Thyroid gland (tissue), 4 donors: ENCODE measurements at regions not wholly inside any gene's neighbourhood (a gene's known extent, or its start where the extent isn't known, plus 50 kb on each side); places are given as distances from the start of the nearest gene placed in this dataset.

Experiments
- DNase-seq, 2 donors: peaks; one replicate each; pipeline ENCODE4 v3.0.0-alpha.2; 2019
- H3K27ac ChIP-seq, 3 donors: fragments of 200-600 bp; sonication (generic); 1 replicate in 2 of 3; 2 replicates in 1 of 3; pipeline ENCODE4 v1.5.1; 2016 to 2019; ENCODE audit warnings: mild to moderate bottlenecking in 1 of 3, moderate library complexity in 1 of 3
- H3K27me3 ChIP-seq: fragments of 200-600 bp; sonication (generic); one replicate; pipeline ENCODE4 v1.5.1; 2019
- H3K36me3 ChIP-seq, 2 donors: fragments of 200-600 bp; sonication (generic); one replicate each; pipeline ENCODE4 v1.5.1; 2016 to 2019
- H3K4me1 ChIP-seq, 2 donors: fragments of 200-600 bp; sonication (generic); one replicate each; pipeline ENCODE4 v1.5.1; 2017 to 2019
- H3K4me3 ChIP-seq, 3 donors: fragments of 200-600 bp; sonication (generic); replicated peaks in 1 of 3; 1 replicate in 2 of 3; 2 replicates in 1 of 3; pipeline ENCODE4 v1.5.1; 2016; ENCODE audit warnings: mild to moderate bottlenecking in 1 of 3
- H3K9me3 ChIP-seq: fragments of 200-600 bp; sonication (generic); one replicate; pipeline ENCODE4 v1.5.1; 2017
- CTCF ChIP-seq, 6 experiments: fragments of 200-600 bp in 3 of 6; fragments of 450-650 bp in 3 of 6; sonication (generic) in 3 of 6; IDR thresholded peaks; one replicate each; pipeline ENCODE4 v1.5.1; 2016 to 2019; ENCODE audit warnings: antibody characterized with exemption in 6 of 6, mild to moderate bottlenecking in 2 of 6, inconsistent platforms in 1 of 6, moderate library complexity in 1 of 6
- POLR2A ChIP-seq, 2 donors: fragments of 450-650 bp; IDR thresholded peaks; one replicate each; pipeline ENCODE4 v1.6.1; 2017; ENCODE audit warnings: antibody characterized with exemption in 2 of 2, mild to moderate bottlenecking in 2 of 2, moderate library complexity in 1 of 2
- WGBS, 2 donors: methylation state at CpG; one replicate each; pipeline ENCODE4 v1.1.5; 2017; 5-methylcytosine and 5-hydroxymethylcytosine counted together
- intact Hi-C: fragments of 100-400 bp; cut with DNase I; formaldehyde crosslinking; loops from one replicate; pipeline ENCODE4 v1.15.1; 2023

GRCh38 chr2:155161314-155161713, 462.8 kb downstream of the KCNJ3 start:
- no peak overlapping the region for H3K27ac ChIP-seq
- intact Hi-C loops = no loop called here
- TF ChIP-seq POLR2A (IDR thresholded peaks at IDR 0.05) = no peak
- TF ChIP-seq CTCF (IDR thresholded peaks at IDR 0.05) = no peak
- no peaks in the 10 kb centered on the region for H3K27me3 ChIP-seq
- no peaks in the 10 kb centered on the region for H3K4me1 ChIP-seq
- H3K36me3 ChIP-seq = no peaks in the 10 kb centered on the region
- no peaks in the 10 kb centered on the region for H3K9me3 ChIP-seq
- DNase-seq = no peak
- no peak overlapping the region for H3K4me3 ChIP-seq

GRCh38 chr2:155157711-155158110, 459.2 kb downstream of the KCNJ3 start:
- intact Hi-C loops = no loop called here

GRCh38 chr2:155157065-155157464, 458.6 kb downstream of the KCNJ3 start:
- no peaks in the 10 kb centered on the region for H3K27me3 ChIP-seq
- H3K4me3 ChIP-seq = no peak overlapping the region
- intact Hi-C loops = no loop called here
- DNase-seq = no peak
- no peaks in the 10 kb centered on the region for H3K9me3 ChIP-seq
- TF ChIP-seq POLR2A (IDR thresholded peaks at IDR 0.05) = no peak
- TF ChIP-seq CTCF (IDR thresholded peaks at IDR 0.05) = no peak
- no peaks in the 10 kb centered on the region for H3K4me1 ChIP-seq
- WGBS, 2 donors = 83 to 84% methylated on average over 3 of the region's 3 CpGs
- H3K27ac ChIP-seq = no peak overlapping the region
- no peaks in the 10 kb centered on the region for H3K36me3 ChIP-seq

More at GRCh38 chr2:155157711-155158110, 459.2 kb downstream of the KCNJ3 start:
- Histone ChIP-seq H3K9me3 (no peaks in the 10 kb centered on the region), H3K27ac (no peak overlapping the region), H3K27me3 (no peaks in the 10 kb centered on the region), H3K36me3 (no peaks in the 10 kb centered on the region), H3K4me3 (no peak overlapping the region), H3K4me1 (no peaks in the 10 kb centered on the region)
- TF ChIP-seq CTCF (IDR thresholded peaks at IDR 0.05) = no peak
- TF ChIP-seq POLR2A (IDR thresholded peaks at IDR 0.05) = no peak
- WGBS, 2 donors = 73 to 79% methylated on average over 2 of the region's 2 CpGs
- no peak for DNase-seq

- intact Hi-C loops = no loop called here
- H3K9me3 ChIP-seq = no peaks in the 10 kb centered on the region
- H3K4me3 ChIP-seq = no peak overlapping the region
- WGBS, 2 donors = 87 to 88% methylated on average over 2 of the region's 2 CpGs
- TF ChIP-seq CTCF (IDR thresholded peaks at IDR 0.05) = no peak
- TF ChIP-seq POLR2A (IDR thresholded peaks at IDR 0.05) = no peak
- H3K36me3 ChIP-seq = no peaks in the 10 kb centered on the region
- no peak for DNase-seq
- H3K27ac ChIP-seq = no peak overlapping the region
- no peaks in the 10 kb centered on the region for H3K4me1 ChIP-seq
- H3K27me3 ChIP-seq = no peaks in the 10 kb centered on the region
These were observed 453.4 kb downstream of the KCNJ3 start for GRCh38 chr2:155151945-155152344.

- H3K27ac ChIP-seq = no peak overlapping the region
- no peaks in the 10 kb centered on the region for H3K4me1 ChIP-seq
- H3K36me3 ChIP-seq = no peaks in the 10 kb centered on the region
- H3K27me3 ChIP-seq = no peaks in the 10 kb centered on the region
- H3K4me3 ChIP-seq = no peak overlapping the region
- no peaks in the 10 kb centered on the region for H3K9me3 ChIP-seq
- no peak for DNase-seq
- no peak for TF ChIP-seq CTCF (IDR thresholded peaks at IDR 0.05)
- no peak for TF ChIP-seq POLR2A (IDR thresholded peaks at IDR 0.05)
- intact Hi-C loops = no loop called here
These were observed 453.0 kb downstream of the KCNJ3 start for GRCh38 chr2:155151472-155151871.
